Hepatocyte (in vitro differentiated cells): ENCODE measurements at regions not wholly inside any gene's neighbourhood (a gene's known extent, or its start where the extent isn't known, plus 50 kb on each side); places are given as distances from the start of the nearest gene placed in this dataset.

Experiments
- EZH2 ChIP-seq: fragments of 200-600 bp; sonication (generic); IDR thresholded peaks from 2 replicates; pipeline ENCODE4 v1.6.1; 2016; ENCODE audit warnings: antibody characterized with exemption, mild to moderate bottlenecking, borderline replicate concordance
- EZH2phosphoT487 ChIP-seq: fragments of 200-600 bp; sonication (generic); IDR thresholded peaks from one replicate; pipeline ENCODE4 v1.6.1; 2018; ENCODE audit warnings: antibody characterized with exemption, mild to moderate bottlenecking, low read depth, moderate library complexity; ENCODE audit not compliant: unreplicated experiment, severe bottlenecking
- TF ChIP-seq, protein P1 (sequence below): fragments of 200-600 bp; sonication (generic); IDR thresholded peaks from 2 replicates; pipeline ENCODE4 v1.5.1; 2016; ENCODE audit warnings: antibody characterized with exemption, mild to moderate bottlenecking; ENCODE audit not compliant: poor library complexity

DNA sequence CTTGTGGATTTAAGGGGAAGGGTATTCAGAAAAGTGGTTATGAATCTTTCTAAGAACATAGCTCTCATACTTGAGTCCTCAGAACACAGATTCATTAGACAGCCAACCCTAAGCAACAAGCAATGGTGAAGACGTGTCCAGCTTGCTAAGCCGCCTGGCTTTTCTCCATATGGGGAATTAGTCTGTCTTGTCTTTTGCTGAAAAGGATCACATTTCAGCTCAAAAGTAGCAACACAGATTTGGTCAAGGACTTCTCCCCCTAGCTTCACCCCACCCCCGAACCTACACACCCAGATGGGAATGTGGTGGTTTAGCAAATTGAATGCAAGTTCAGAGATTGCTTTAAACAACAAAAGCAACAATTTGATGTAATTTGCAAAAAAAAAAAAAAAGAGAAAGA, 103.3 kb upstream of the RASGEF1B start:
- TF ChIP-seq, protein P1, sequence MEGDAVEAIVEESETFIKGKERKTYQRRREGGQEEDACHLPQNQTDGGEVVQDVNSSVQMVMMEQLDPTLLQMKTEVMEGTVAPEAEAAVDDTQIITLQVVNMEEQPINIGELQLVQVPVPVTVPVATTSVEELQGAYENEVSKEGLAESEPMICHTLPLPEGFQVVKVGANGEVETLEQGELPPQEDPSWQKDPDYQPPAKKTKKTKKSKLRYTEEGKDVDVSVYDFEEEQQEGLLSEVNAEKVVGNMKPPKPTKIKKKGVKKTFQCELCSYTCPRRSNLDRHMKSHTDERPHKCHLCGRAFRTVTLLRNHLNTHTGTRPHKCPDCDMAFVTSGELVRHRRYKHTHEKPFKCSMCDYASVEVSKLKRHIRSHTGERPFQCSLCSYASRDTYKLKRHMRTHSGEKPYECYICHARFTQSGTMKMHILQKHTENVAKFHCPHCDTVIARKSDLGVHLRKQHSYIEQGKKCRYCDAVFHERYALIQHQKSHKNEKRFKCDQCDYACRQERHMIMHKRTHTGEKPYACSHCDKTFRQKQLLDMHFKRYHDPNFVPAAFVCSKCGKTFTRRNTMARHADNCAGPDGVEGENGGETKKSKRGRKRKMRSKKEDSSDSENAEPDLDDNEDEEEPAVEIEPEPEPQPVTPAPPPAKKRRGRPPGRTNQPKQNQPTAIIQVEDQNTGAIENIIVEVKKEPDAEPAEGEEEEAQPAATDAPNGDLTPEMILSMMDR: no peak
- TF ChIP-seq EZH2phosphoT487 (no peak), EZH2 (no peak)
